CD4-positive, alpha-beta T cell (primary cell): ENCODE measurements at regions not wholly inside any gene's neighbourhood (a gene's known extent, or its start where the extent isn't known, plus 50 kb on each side); places are given as distances from the start of the nearest gene placed in this dataset.

ENCODE experiments used
- ATAC-seq: fragments of 200-7000 bp; cut with Tn5 transposase; one replicate; pipeline ENCODE4 v1.10.0; 2022; ENCODE audit warnings: mild to moderate bottlenecking; ENCODE audit not compliant: poor library complexity
- CTCF ChIA-PET: fragments of 350-600 bp; sonication (Branson Sonifier 250); formaldehyde crosslinking; loops from one replicate; lab custom pipeline; 2021; ENCODE audit warnings: antibody characterized with exemption, inconsistent platforms; lab: Charles Lee
- POLR2A ChIA-PET: fragments of 350-600 bp; sonication (Branson Sonifier 250); formaldehyde crosslinking; loops from one replicate; lab custom pipeline; 2021; ENCODE audit warnings: antibody characterized with exemption, inconsistent platforms; lab: Charles Lee
- DNase-seq, 14 experiments: peaks; one replicate each; pipeline ENCODE4 v3.0.0-alpha.2; 2013 to 2020; ENCODE audit warnings: mixed read lengths in 2 of 14
- H3K27ac ChIP-seq, 2 donors: one replicate each; pipeline versions ENCODE4 v1.5.1 to v1.7.0; 2013; ENCODE audit warnings: low read length in 2 of 2, low read depth in 1 of 2, mild to moderate bottlenecking in 1 of 2
- H3K27me3 ChIP-seq, 2 experiments: 1 replicate in 1 of 2; 2 replicates in 1 of 2; pipeline versions ENCODE4 v1.6.1 to v1.7.0; 2013; ENCODE audit warnings: low read length in 2 of 2, control low read depth in 1 of 2, mild to moderate bottlenecking in 1 of 2, moderate library complexity in 1 of 2; ENCODE audit not compliant: insufficient read depth in 2 of 2, control insufficient read depth in 1 of 2
- H3K36me3 ChIP-seq: one replicate; pipeline ENCODE4 v1.6.1; 2013; ENCODE audit warnings: low read length, control low read depth; ENCODE audit not compliant: insufficient read depth
- H3K4me1 ChIP-seq: one replicate; pipeline ENCODE4 v1.6.1; 2013; ENCODE audit warnings: low read length, control low read depth; ENCODE audit not compliant: insufficient read depth
- H3K4me3 ChIP-seq: one replicate; pipeline ENCODE4 v1.5.1; 2013; ENCODE audit warnings: mild to moderate bottlenecking, low read length, moderate library complexity
- H3K9me3 ChIP-seq, 2 experiments: 1 replicate in 1 of 2; 2 replicates in 1 of 2; pipeline versions ENCODE4 v1.6.1 to v1.7.0; 2013; ENCODE audit warnings: low read length in 2 of 2, mild to moderate bottlenecking in 2 of 2, control low read depth in 1 of 2, moderate library complexity in 1 of 2; ENCODE audit not compliant: control insufficient read depth in 1 of 2, insufficient read depth in 1 of 2
- H3K27ac Mint-ChIP-seq: one replicate; pipeline ENCODE4 v1.8.0; 2020; ENCODE audit warnings: mixed read lengths
- H3K27me3 Mint-ChIP-seq: one replicate; pipeline ENCODE4 v1.8.0; 2021; ENCODE audit warnings: mixed read lengths
- H3K36me3 Mint-ChIP-seq: one replicate; pipeline ENCODE4 v1.8.0; 2021; ENCODE audit warnings: low read depth, mixed read lengths
- H3K4me1 Mint-ChIP-seq: one replicate; pipeline ENCODE4 v1.8.0; 2021; ENCODE audit warnings: low read depth, mixed read lengths
- H3K4me3 Mint-ChIP-seq: one replicate; pipeline ENCODE4 v1.8.0; 2020; ENCODE audit warnings: mild to moderate bottlenecking, mixed read lengths
- H3K9me3 Mint-ChIP-seq: one replicate; pipeline ENCODE4 v1.8.0; 2020; ENCODE audit warnings: mixed read lengths
- intact Hi-C, 2 experiments: fragments of 100-400 bp; cut with DNase I in 1 of 2; cut with micrococcal nuclease in 1 of 2; formaldehyde crosslinking; loops; one replicate each; pipeline versions ENCODE4 v1.15.1 to v1.9.0; 2023 to 2025; cut with DNase I, micrococcal nuclease
- TF ChIP-seq, protein P1 (sequence below): fragments of 200-600 bp; IDR thresholded peaks from one replicate; pipeline ENCODE4 v1.8.0; 2022; ENCODE audit warnings: antibody characterized with exemption, mild to moderate bottlenecking

DNA sequence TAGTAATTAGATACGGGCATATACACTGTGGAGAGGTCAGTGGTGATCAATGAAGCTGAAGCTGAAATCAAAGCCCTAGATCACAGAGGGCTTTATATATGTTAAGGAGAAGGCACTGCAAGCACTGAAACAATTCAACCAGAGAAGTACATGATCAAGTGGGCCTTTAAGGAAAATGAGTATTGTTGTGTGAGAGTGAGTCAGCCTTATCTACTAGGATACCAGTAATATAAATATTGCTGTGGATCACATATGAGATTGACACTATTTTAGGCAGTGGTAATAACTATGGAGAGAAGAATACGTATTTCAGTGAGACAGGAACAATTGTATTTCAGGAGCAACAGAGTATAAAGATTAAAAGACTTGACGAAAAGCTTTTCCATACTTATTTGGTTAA lies 1172.2 kb upstream of the GJE1 start:
- Mint-ChIP-seq H3K4me3 (no peak overlapping the region), H3K9me3 (no peaks in the 10 kb centered on the region), H3K4me1 (no peaks in the 10 kb centered on the region), H3K36me3 (no peaks in the 10 kb centered on the region), H3K27me3 (no peaks in the 10 kb centered on the region), H3K27ac (no peak overlapping the region)
- CTCF ChIA-PET, result no interaction called here
- TF ChIP-seq, protein P1, sequence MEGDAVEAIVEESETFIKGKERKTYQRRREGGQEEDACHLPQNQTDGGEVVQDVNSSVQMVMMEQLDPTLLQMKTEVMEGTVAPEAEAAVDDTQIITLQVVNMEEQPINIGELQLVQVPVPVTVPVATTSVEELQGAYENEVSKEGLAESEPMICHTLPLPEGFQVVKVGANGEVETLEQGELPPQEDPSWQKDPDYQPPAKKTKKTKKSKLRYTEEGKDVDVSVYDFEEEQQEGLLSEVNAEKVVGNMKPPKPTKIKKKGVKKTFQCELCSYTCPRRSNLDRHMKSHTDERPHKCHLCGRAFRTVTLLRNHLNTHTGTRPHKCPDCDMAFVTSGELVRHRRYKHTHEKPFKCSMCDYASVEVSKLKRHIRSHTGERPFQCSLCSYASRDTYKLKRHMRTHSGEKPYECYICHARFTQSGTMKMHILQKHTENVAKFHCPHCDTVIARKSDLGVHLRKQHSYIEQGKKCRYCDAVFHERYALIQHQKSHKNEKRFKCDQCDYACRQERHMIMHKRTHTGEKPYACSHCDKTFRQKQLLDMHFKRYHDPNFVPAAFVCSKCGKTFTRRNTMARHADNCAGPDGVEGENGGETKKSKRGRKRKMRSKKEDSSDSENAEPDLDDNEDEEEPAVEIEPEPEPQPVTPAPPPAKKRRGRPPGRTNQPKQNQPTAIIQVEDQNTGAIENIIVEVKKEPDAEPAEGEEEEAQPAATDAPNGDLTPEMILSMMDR, result no peak
- ATAC-seq, result no peak
- intact Hi-C loops, result no loop called here
- DNase-seq, result no peak
- no peaks in the 10 kb centered on the region for H3K27me3 ChIP-seq
- H3K9me3 ChIP-seq, result no peaks in the 10 kb centered on the region
- H3K4me3 ChIP-seq, result no peak overlapping the region
- no peak overlapping the region for H3K27ac ChIP-seq
- POLR2A ChIA-PET, result no interaction called here
- H3K4me1 ChIP-seq, result no peaks in the 10 kb centered on the region
- H3K36me3 ChIP-seq, result no peaks in the 10 kb centered on the region

DNA sequence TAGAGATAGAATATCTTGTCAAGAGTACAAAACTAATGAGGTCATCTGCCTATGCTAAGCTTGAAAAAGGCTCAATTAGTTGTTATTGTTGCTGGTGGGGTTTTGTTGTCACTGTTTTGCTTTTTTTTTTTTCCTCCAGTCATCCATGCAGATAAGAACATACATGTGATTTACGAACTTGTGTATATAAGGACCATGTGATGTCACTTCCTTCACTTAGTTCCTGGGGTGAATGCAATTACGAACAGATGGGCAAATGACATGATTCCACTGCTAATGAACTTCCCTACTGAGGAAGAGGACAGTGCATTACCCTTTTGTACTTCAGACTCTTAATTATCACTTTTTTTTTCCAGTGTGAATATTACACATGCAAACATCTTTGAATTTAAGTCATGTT lies 1175.3 kb upstream of the GJE1 start:
- POLR2A ChIA-PET, result interaction anchor here (0.5 kb wide), 1 partner anchor 720 kb away, joined by 3 read pairs; no protein-coding TSS in a partner anchor
- no peak overlapping the region for H3K4me3 Mint-ChIP-seq
- DNase-seq (no peak), ATAC-seq (no peak)
- no peaks in the 10 kb centered on the region for H3K27me3 Mint-ChIP-seq
- Histone ChIP-seq H3K9me3 (no peaks in the 10 kb centered on the region), H3K4me3 (no peak overlapping the region), H3K36me3 (no peaks in the 10 kb centered on the region), H3K27ac (no peak overlapping the region), H3K27me3 (no peaks in the 10 kb centered on the region), H3K4me1 (no peaks in the 10 kb centered on the region)
- H3K9me3 Mint-ChIP-seq, result no peaks in the 10 kb centered on the region
- no peak overlapping the region for H3K27ac Mint-ChIP-seq
- intact Hi-C loops, result no loop called here
- CTCF ChIA-PET, result no interaction called here
- no peaks in the 10 kb centered on the region for H3K4me1 Mint-ChIP-seq
- H3K36me3 Mint-ChIP-seq, result no peaks in the 10 kb centered on the region
- TF ChIP-seq, protein P1, result no peak

DNA sequence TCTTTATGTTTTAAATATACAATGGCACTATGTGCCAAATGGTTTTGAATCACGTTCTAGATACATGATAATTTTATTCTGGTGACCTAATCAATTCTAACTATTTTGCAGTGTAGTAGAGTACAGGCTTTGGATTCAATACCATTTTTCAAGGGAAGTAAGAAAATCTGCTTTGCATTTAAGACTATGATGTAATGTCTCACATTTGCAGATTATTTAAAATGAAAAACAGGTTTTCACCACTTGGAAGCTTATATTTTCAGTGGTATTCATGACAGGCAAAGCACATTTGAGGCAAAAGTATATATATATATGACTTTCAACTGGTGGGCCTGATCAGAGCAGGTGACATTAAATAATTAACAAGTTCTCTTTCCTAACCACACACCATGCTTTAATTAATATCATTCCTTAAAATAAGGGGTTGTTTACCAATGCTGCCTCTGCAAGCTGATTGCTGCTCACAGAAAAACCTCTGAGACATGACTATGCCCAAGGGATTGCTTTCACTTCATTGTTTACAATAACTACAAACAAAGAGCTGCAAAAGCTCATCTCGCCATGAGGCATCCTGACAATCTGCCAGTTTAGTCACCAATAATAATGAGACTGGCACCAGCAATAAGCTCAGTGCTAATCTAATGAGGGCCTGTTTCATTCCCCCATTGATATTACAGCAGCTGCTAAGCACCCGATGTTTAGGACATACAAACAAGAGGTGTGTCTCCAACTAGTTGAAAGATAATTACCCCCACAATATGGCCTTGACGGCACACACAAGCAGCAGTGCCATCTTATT lies 1176.0 kb upstream of the GJE1 start:
- ChIA-PET POLR2A (interaction anchor here (0.5 kb wide), 1 partner anchor 721 kb away, joined by 3 read pairs; no protein-coding TSS in a partner anchor), CTCF (no interaction called here)
- ATAC-seq (no peak), DNase-seq (no peak)
- H3K9me3 ChIP-seq, result no peaks in the 10 kb centered on the region
- intact Hi-C loops, result no loop called here
- H3K4me1 ChIP-seq, result no peaks in the 10 kb centered on the region
- H3K4me3 ChIP-seq, result no peak overlapping the region
- TF ChIP-seq, protein P1, result no peak
- H3K36me3 Mint-ChIP-seq, result no peaks in the 10 kb centered on the region
- no peaks in the 10 kb centered on the region for H3K27me3 ChIP-seq
- H3K27ac Mint-ChIP-seq, result no peak overlapping the region
- no peak overlapping the region for H3K27ac ChIP-seq
- no peaks in the 10 kb centered on the region for H3K4me1 Mint-ChIP-seq
- no peak overlapping the region for H3K4me3 Mint-ChIP-seq
- no peaks in the 10 kb centered on the region for H3K27me3 Mint-ChIP-seq
- H3K36me3 ChIP-seq, result no peaks in the 10 kb centered on the region
- no peaks in the 10 kb centered on the region for H3K9me3 Mint-ChIP-seq
